ENCODE measurements at regions not wholly inside any gene's neighbourhood (a gene's known extent, or its start where the extent isn't known, plus 50 kb on each side); places are given as distances from the start of the nearest gene placed in this dataset.

DNA sequence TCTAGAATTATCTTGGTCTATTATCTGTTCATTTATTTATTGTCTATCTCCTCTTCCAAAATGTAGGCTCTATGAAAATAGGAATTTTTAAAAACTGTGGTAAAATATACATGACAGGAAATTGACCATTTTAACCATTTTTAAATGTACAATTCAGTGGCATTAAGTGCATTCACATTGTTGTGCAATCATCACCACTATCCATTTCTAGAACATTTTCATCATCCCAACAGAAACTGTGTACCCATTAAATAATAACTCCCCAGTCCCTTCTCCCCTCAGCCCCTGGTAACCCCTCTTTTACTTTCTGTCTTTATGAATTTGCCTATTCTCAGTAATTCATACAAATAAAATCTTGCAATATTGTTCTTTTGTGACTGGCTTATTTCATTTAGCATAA lies 71.1 kb upstream of the LCLAT1 start (continued):
- TF ChIP-seq, protein P1, sequence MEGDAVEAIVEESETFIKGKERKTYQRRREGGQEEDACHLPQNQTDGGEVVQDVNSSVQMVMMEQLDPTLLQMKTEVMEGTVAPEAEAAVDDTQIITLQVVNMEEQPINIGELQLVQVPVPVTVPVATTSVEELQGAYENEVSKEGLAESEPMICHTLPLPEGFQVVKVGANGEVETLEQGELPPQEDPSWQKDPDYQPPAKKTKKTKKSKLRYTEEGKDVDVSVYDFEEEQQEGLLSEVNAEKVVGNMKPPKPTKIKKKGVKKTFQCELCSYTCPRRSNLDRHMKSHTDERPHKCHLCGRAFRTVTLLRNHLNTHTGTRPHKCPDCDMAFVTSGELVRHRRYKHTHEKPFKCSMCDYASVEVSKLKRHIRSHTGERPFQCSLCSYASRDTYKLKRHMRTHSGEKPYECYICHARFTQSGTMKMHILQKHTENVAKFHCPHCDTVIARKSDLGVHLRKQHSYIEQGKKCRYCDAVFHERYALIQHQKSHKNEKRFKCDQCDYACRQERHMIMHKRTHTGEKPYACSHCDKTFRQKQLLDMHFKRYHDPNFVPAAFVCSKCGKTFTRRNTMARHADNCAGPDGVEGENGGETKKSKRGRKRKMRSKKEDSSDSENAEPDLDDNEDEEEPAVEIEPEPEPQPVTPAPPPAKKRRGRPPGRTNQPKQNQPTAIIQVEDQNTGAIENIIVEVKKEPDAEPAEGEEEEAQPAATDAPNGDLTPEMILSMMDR (IDR thresholded peaks at IDR 0.05 in 2 of 3, conservative IDR thresholded peaks at IDR 0.05 in 1 of 3; ENCODE audit: borderline replicate concordance in 1 of 3, insufficient read depth in 1 of 3, low read depth in 2 of 3, low read length in 2 of 3), result no peak
- no peak for TF ChIP-seq EZH2 (IDR thresholded peaks at IDR 0.05)

DNA sequence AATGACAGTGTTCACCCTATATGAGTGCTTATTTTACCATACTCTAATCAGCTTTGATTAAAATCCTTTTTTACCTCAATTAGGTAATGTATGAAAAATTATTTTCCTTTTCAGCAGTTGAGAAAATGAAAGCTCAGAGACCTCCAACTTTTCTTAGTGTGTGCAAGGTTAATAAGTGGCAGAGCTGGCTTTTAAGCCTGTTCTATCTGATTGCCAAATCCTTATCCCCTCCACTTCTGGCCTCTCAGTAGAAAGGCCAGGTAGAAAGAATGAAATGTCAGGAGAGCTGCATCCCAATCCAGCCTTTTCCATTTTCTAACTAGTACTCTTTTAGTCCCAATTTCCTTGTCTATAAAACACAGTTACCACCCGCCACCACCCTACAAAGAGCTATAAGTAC lies 67.6 kb upstream of the LCLAT1 start:
- BruUV-seq (replicated peaks), result no TSS peak
- Histone ChIP-seq H3K9me3 (ENCODE audit: control insufficient read depth in 1 of 2, insufficient read depth in 1 of 2, low read depth in 1 of 2, low read length in 2 of 2) (no peaks in the 10 kb centered on the region), H3K4me2 (ENCODE audit: low read length) (no peak overlapping the region), H3K27me3 (ENCODE audit: insufficient read depth, low read length) (peaks cover 20% of the 10 kb centered on the region), H3K27ac (ENCODE audit: low read depth, low read length) (no peak overlapping the region), H3K4me3 (replicated peaks in 1 of 2; ENCODE audit: low read depth in 1 of 2, low read length in 2 of 2) (no peak overlapping the region), H3K36me3 (ENCODE audit: control insufficient read depth in 1 of 2, insufficient read depth in 2 of 2, low read length in 2 of 2) (no peaks in the 10 kb centered on the region), H4K20me1 (ENCODE audit: insufficient read depth) (no peaks in the 10 kb centered on the region), H3K9ac (ENCODE audit: low read length) (no peak overlapping the region), H3K4me1 (ENCODE audit: control insufficient read depth in 1 of 2, insufficient read depth in 2 of 2, low read length in 2 of 2) (no peaks in the 10 kb centered on the region), H2AFZ (ENCODE audit: low read depth, low read length, poor library complexity, severe bottlenecking) (no peak overlapping the region), H3K9me2 (ENCODE audit: insufficient read depth) (no peaks in the 10 kb centered on the region), H3K79me2 (ENCODE audit: insufficient read depth, low read length) (no peaks in the 10 kb centered on the region)
- TF ChIP-seq, protein P2, sequence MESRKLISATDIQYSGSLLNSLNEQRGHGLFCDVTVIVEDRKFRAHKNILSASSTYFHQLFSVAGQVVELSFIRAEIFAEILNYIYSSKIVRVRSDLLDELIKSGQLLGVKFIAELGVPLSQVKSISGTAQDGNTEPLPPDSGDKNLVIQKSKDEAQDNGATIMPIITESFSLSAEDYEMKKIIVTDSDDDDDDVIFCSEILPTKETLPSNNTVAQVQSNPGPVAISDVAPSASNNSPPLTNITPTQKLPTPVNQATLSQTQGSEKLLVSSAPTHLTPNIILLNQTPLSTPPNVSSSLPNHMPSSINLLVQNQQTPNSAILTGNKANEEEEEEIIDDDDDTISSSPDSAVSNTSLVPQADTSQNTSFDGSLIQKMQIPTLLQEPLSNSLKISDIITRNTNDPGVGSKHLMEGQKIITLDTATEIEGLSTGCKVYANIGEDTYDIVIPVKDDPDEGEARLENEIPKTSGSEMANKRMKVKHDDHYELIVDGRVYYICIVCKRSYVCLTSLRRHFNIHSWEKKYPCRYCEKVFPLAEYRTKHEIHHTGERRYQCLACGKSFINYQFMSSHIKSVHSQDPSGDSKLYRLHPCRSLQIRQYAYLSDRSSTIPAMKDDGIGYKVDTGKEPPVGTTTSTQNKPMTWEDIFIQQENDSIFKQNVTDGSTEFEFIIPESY (IDR thresholded peaks at IDR 0.05; ENCODE audit: extremely low read depth, insufficient replicate concordance, low read length), result no peak
- no peak for TF ChIP-seq SP1 (IDR thresholded peaks at IDR 0.05; ENCODE audit: low read depth)
- TF ChIP-seq POLR2A (IDR thresholded peaks at IDR 0.05; ENCODE audit: borderline replicate concordance, extremely low read depth, insufficient read depth, insufficient read length), result no peak
- TF ChIP-seq, protein P3, sequence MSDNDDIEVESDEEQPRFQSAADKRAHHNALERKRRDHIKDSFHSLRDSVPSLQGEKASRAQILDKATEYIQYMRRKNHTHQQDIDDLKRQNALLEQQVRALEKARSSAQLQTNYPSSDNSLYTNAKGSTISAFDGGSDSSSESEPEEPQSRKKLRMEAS (IDR thresholded peaks at IDR 0.05), result no peak
- no peak for TF ChIP-seq EGR1 (IDR thresholded peaks at IDR 0.05; ENCODE audit: low read depth)
- DNase-seq (ENCODE audit: low read depth, low spot score) (no peak), ATAC-seq (no peak)
- ChIA-PET POLR2A (no interaction called here), RAD21 (ENCODE audit: low non-redundant PET in 1 of 2, low total read pairs in 2 of 2, uncharacterized antibody in 2 of 2, unreplicated experiment in 2 of 2) (no interaction called here), CTCF (no interaction called here)
- intact Hi-C loops (cut with micrococcal nuclease), result no loop called here
